GM19397 (cell line): ENCODE measurements at regions not wholly inside any gene's neighbourhood (a gene's known extent, or its start where the extent isn't known, plus 50 kb on each side); places are given as distances from the start of the nearest gene placed in this dataset.
"Not testable (repeated sequence)": the region's sequence is repeated elsewhere in the genome, so short reads cannot be mapped to it uniquely, and the experiment has no call there.

Experiments used
- ATAC-seq: cut with Tn5 transposase; IDR thresholded peaks from one replicate; pipeline ENCODE4 v1.9.1; 2021; ENCODE audit warnings: mild to moderate bottlenecking, moderate library complexity; ENCODE audit not compliant: unreplicated experiment

- ATAC-seq, result no peak
Observed at GRCh38 chr6:112846681-112847080, 499.6 kb downstream of the RFPL4B start.

- no peak for ATAC-seq
Observed at GRCh38 chr6:112851146-112851545, 504.0 kb downstream of the RFPL4B start.

- no peak for ATAC-seq
Observed at GRCh38 chr6:112853162-112853561, 506.0 kb downstream of the RFPL4B start.

- no peak for ATAC-seq
Observed at GRCh38 chr6:112863753-112864152, 516.6 kb downstream of the RFPL4B start.

- no peak for ATAC-seq
Observed at GRCh38 chr6:112865131-112865530, 518.0 kb downstream of the RFPL4B start.

GRCh38 chr6:112874881-112875280 is 527.8 kb downstream of the RFPL4B start:
- no peak for ATAC-seq

GRCh38 chr6:112877134-112878100 is 530.3 kb downstream of the RFPL4B start:
- ATAC-seq, result no peak

- no peak for ATAC-seq
Observed at GRCh38 chr6:112879920-112880413, 532.8 kb downstream of the RFPL4B start.

- ATAC-seq, result no peak
Observed at GRCh38 chr6:112881027-112881426, 533.9 kb downstream of the RFPL4B start.

- ATAC-seq, result no peak
Observed at GRCh38 chr6:112881828-112882780, 535.0 kb downstream of the RFPL4B start.

- ATAC-seq, result no peak
Observed at GRCh38 chr6:112883095-112883494, 536.0 kb downstream of the RFPL4B start.

GRCh38 chr6:112886415-112886814 is 539.3 kb downstream of the RFPL4B start:
- ATAC-seq, result no peak

GRCh38 chr6:112887424-112887823 is 540.3 kb downstream of the RFPL4B start:
- not testable (repeated sequence) for ATAC-seq

- ATAC-seq, result no peak
Observed at GRCh38 chr6:112899541-112899940, 552.4 kb downstream of the RFPL4B start.

- ATAC-seq, result no peak
Observed at GRCh38 chr6:112903361-112903760, 556.2 kb downstream of the RFPL4B start.

- ATAC-seq, result no peak
Observed at GRCh38 chr6:112906726-112907125, 559.6 kb downstream of the RFPL4B start.

- no peak for ATAC-seq
Observed at GRCh38 chr6:112909781-112910180, 562.7 kb downstream of the RFPL4B start.

- ATAC-seq, result no peak
Observed at GRCh38 chr6:112910256-112910655, 563.1 kb downstream of the RFPL4B start.

- no peak for ATAC-seq
Observed at GRCh38 chr6:112911959-112912358, 564.8 kb downstream of the RFPL4B start.

GRCh38 chr6:112912416-112913101 is 565.4 kb downstream of the RFPL4B start:
- no peak for ATAC-seq

GRCh38 chr6:112919744-112920143 is 572.6 kb downstream of the RFPL4B start:
- ATAC-seq, result not testable (repeated sequence)
